OCI-LY1 (cell line): ENCODE measurements at regions not wholly inside any gene's neighbourhood (a gene's known extent, or its start where the extent isn't known, plus 50 kb on each side); places are given as distances from the start of the nearest gene placed in this dataset.

ENCODE experiments used
- H2AFZ ChIP-seq: fragments of 200-600 bp; sonication (generic), shearing (Covaris generic); 2 replicates; pipeline ENCODE4 v1.6.0; 2014; ENCODE audit warnings: antibody characterized with exemption, mild to moderate bottlenecking, low read length
- H3F3A ChIP-seq: fragments of 200-600 bp; sonication (generic), shearing (Covaris generic); 2 replicates; pipeline ENCODE4 v1.6.0; 2014; ENCODE audit warnings: mild to moderate bottlenecking, antibody characterized with exemption, low read length, moderate library complexity; ENCODE audit not compliant: insufficient read depth
- H3K27ac ChIP-seq: fragments of 200-600 bp; sonication (generic); 2 replicates; pipeline ENCODE4 v1.5.1; 2014; ENCODE audit warnings: low read length, mixed run types, mild to moderate bottlenecking, low read depth; ENCODE audit not compliant: poor library complexity, severe bottlenecking
- H3K27me3 ChIP-seq: fragments of 200-600 bp; sonication (generic); 2 replicates; pipeline ENCODE4 v1.6.0; 2014; ENCODE audit warnings: antibody characterized with exemption, mild to moderate bottlenecking, low read length, moderate library complexity; ENCODE audit not compliant: insufficient read depth
- H3K36me3 ChIP-seq: fragments of 200-600 bp; sonication (generic); 2 replicates; pipeline ENCODE4 v1.6.1; 2014; ENCODE audit warnings: mild to moderate bottlenecking, antibody characterized with exemption, low read length, moderate library complexity, mixed read lengths; ENCODE audit not compliant: insufficient read depth
- H3K4me1 ChIP-seq: fragments of 200-600 bp; sonication (generic); 2 replicates; pipeline ENCODE4 v1.5.1; 2014; ENCODE audit warnings: mild to moderate bottlenecking, low read length, moderate library complexity; ENCODE audit not compliant: insufficient read depth, severe bottlenecking
- H3K4me2 ChIP-seq: fragments of 200-600 bp; sonication (generic), shearing (Covaris generic); 2 replicates; pipeline ENCODE4 v1.6.1; 2014; ENCODE audit warnings: low read length
- H3K4me3 ChIP-seq: fragments of 200-600 bp; sonication (generic); 2 replicates; pipeline ENCODE4 v1.5.1; 2014; ENCODE audit warnings: low read length, low read depth, mild to moderate bottlenecking, mixed read lengths; ENCODE audit not compliant: poor library complexity, severe bottlenecking
- H3K79me2 ChIP-seq: fragments of 200-600 bp; shearing (Covaris generic); 2 replicates; pipeline ENCODE4 v1.6.1; 2016; ENCODE audit warnings: mixed run types, low read length, mixed read lengths; ENCODE audit not compliant: insufficient read depth
- H3K9ac ChIP-seq: fragments of 200-600 bp; sonication (generic), shearing (Covaris generic); 2 replicates; pipeline ENCODE4 v1.6.1; 2014; ENCODE audit warnings: mild to moderate bottlenecking, low read length, mixed read lengths
- H3K9me2 ChIP-seq: fragments of 200-600 bp; sonication (generic), shearing (Covaris generic); 2 replicates; pipeline ENCODE4 v1.6.1; 2014; ENCODE audit warnings: low read depth, mild to moderate bottlenecking, low read length, mixed read lengths
- H3K9me3 ChIP-seq: fragments of 200-600 bp; shearing (Covaris generic); 2 replicates; pipeline ENCODE4 v1.6.1; 2014; ENCODE audit warnings: low read length, mixed read lengths
- H4K20me1 ChIP-seq: fragments of 200-600 bp; sonication (generic), shearing (Covaris generic); 2 replicates; pipeline ENCODE4 v1.6.0; 2016; ENCODE audit warnings: mild to moderate bottlenecking, low read length; ENCODE audit not compliant: insufficient read depth
- EZH2 ChIP-seq: fragments of 200-600 bp; sonication (generic), shearing (Covaris generic); IDR thresholded peaks from 2 replicates; pipeline ENCODE4 v1.8.0; 2017; ENCODE audit warnings: borderline replicate concordance, mixed run types, mild to moderate bottlenecking, antibody characterized with exemption, low read length, moderate library complexity, mixed read lengths
- TF ChIP-seq, protein P1 (sequence below): fragments of 200-600 bp; sonication (generic), shearing (Covaris generic); IDR thresholded peaks from 2 replicates; pipeline ENCODE4 v1.5.1; 2017; ENCODE audit warnings: mild to moderate bottlenecking, antibody characterized with exemption, low read length, moderate library complexity, mixed read lengths

DNA sequence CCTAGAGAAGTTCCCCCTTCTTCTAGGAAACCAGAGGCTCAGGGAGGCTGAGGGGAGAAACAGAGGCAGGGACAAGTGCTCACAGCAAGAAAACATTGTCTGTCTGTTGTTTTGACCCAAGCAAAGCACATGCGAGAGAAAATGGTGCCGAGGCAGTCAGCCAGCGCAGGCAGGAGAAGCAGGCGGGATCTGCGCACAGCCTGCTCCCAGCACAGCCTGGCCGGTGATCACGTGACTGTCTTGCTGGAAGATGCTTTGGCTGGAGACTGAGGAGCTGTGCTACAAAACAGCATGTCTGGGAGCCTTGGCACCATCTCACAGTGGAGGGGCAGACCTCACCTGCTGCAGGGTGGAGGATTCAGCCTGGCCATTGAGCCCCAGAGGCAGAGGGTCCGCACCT is 93.7 kb upstream of the MYCN start:
- H2AFZ ChIP-seq, result no peak overlapping the region
- H3K36me3 ChIP-seq, result no peaks in the 10 kb centered on the region
- no peak overlapping the region for H3K4me3 ChIP-seq
- H3K79me2 ChIP-seq, result no peaks in the 10 kb centered on the region
- no peaks in the 10 kb centered on the region for H3K4me1 ChIP-seq
- H4K20me1 ChIP-seq, result no peaks in the 10 kb centered on the region
- H3F3A ChIP-seq, result no peaks in the 10 kb centered on the region
- H3K9me3 ChIP-seq, result no peaks in the 10 kb centered on the region
- no peak overlapping the region for H3K27ac ChIP-seq
- no peak for TF ChIP-seq EZH2
- H3K9me2 ChIP-seq, result no peaks in the 10 kb centered on the region
- H3K9ac ChIP-seq, result no peak overlapping the region
- no peak overlapping the region for H3K4me2 ChIP-seq
- H3K27me3 ChIP-seq, result no peaks in the 10 kb centered on the region

DNA sequence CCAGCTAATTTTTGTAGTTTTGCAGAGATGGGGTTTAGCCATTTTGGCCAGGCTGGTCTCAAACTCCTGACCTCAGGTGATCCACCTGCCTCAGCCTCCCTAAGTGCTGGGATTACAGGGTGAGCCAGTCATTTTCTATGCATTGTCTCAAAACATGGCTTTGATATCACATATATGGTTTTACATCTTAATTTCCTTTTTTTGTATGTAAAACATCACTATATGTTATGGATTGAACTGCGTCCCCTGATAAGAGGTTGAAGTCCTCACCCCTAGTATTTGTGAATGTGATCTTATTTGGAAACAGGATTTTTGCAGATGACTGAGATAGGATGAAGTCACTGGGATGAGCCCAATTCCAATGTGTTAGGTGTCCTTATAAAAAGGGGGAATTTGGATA is 89.8 kb upstream of the MYCN start:
- no peak for TF ChIP-seq EZH2
- TF ChIP-seq, protein P1, sequence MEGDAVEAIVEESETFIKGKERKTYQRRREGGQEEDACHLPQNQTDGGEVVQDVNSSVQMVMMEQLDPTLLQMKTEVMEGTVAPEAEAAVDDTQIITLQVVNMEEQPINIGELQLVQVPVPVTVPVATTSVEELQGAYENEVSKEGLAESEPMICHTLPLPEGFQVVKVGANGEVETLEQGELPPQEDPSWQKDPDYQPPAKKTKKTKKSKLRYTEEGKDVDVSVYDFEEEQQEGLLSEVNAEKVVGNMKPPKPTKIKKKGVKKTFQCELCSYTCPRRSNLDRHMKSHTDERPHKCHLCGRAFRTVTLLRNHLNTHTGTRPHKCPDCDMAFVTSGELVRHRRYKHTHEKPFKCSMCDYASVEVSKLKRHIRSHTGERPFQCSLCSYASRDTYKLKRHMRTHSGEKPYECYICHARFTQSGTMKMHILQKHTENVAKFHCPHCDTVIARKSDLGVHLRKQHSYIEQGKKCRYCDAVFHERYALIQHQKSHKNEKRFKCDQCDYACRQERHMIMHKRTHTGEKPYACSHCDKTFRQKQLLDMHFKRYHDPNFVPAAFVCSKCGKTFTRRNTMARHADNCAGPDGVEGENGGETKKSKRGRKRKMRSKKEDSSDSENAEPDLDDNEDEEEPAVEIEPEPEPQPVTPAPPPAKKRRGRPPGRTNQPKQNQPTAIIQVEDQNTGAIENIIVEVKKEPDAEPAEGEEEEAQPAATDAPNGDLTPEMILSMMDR, result no peak
- Histone ChIP-seq H3K4me3 (no peak overlapping the region), H3K36me3 (no peaks in the 10 kb centered on the region), H3K4me2 (no peak overlapping the region), H3K9ac (no peak overlapping the region), H3K4me1 (no peaks in the 10 kb centered on the region), H3F3A (no peaks in the 10 kb centered on the region), H3K27me3 (no peaks in the 10 kb centered on the region), H4K20me1 (no peaks in the 10 kb centered on the region), H3K9me2 (no peaks in the 10 kb centered on the region), H3K79me2 (no peaks in the 10 kb centered on the region), H2AFZ (no peak overlapping the region), H3K27ac (no peak overlapping the region), H3K9me3 (no peaks in the 10 kb centered on the region)

DNA sequence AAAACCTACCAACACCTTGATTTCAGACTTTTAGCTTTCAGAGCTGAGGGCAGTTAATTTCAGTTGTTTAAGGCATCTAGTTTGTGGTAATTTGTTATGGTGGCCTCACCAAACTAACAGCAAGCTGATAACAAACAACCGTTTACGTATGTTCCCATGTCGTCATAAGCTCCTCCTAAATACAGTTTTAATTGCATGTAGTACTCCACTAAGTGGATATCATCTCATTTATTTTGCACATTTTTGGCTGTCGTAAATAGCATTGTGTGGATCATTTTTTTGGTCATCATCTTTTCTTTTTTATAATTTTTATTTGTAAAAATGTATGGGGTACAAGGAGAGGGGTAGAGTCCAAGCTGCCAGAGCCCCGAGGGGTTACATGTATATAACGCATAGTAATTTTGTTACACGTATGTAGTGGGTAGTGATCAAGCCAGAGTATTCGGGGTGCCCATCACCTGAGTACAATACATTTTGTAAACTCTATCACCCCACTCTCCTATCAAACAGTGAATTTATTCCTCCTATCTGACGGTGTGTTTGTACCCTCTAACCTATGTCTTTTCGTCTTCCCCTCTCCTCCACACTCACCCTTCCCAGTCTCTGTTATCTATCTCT is 89.2 kb upstream of the MYCN start:
- H3K27me3 ChIP-seq, result no peaks in the 10 kb centered on the region
- no peak overlapping the region for H3K4me3 ChIP-seq
- no peaks in the 10 kb centered on the region for H3K9me2 ChIP-seq
- no peaks in the 10 kb centered on the region for H3F3A ChIP-seq
- no peak overlapping the region for H3K9ac ChIP-seq
- H3K4me2 ChIP-seq, result no peak overlapping the region
- H2AFZ ChIP-seq, result no peak overlapping the region
- H3K9me3 ChIP-seq, result no peaks in the 10 kb centered on the region
- no peaks in the 10 kb centered on the region for H4K20me1 ChIP-seq
- no peak overlapping the region for H3K27ac ChIP-seq
- H3K4me1 ChIP-seq, result no peaks in the 10 kb centered on the region
- TF ChIP-seq, protein P1, result no peak
- no peak for TF ChIP-seq EZH2
- no peaks in the 10 kb centered on the region for H3K36me3 ChIP-seq
- no peaks in the 10 kb centered on the region for H3K79me2 ChIP-seq

DNA sequence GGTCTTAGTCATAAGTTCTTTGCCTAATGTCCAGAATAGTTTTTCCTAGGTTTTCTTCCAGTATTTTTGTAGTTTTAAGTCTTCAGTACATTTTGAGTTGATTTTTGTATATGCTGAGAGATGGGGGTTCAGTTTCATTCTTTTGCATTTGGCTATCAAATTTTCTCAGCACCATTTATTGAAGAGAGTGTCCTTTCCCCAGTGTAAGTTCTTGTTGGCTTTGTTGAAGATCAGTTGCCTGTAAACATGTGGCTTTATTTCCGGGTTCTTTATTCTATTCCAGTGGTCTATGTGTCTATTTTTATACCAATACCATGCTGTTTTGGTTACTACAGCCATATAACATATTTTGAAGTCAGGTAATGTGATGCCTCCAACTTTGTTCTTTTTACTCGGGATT is 87.5 kb upstream of the MYCN start:
- Histone ChIP-seq H3K9me2 (no peaks in the 10 kb centered on the region), H3K9ac (no peak overlapping the region)

More for the DNA sequence above, 87.5 kb upstream of the MYCN start:
- Histone ChIP-seq H4K20me1 (no peaks in the 10 kb centered on the region), H3K4me1 (no peaks in the 10 kb centered on the region), H3K36me3 (no peaks in the 10 kb centered on the region), H3K4me2 (no peak overlapping the region), H2AFZ (no peak overlapping the region), H3K79me2 (no peaks in the 10 kb centered on the region), H3K9me3 (no peaks in the 10 kb centered on the region), H3F3A (no peaks in the 10 kb centered on the region), H3K27ac (no peak overlapping the region), H3K4me3 (no peak overlapping the region), H3K27me3 (no peaks in the 10 kb centered on the region)
- no peak for TF ChIP-seq EZH2
- TF ChIP-seq, protein P1, result no peak
